Hepatocyte (in vitro differentiated cells): ENCODE measurements at regions not wholly inside any gene's neighbourhood (a gene's known extent, or its start where the extent isn't known, plus 50 kb on each side); places are given as distances from the start of the nearest gene placed in this dataset.

Experiments used
- DNase-seq: peaks from one replicate; pipeline ENCODE4 v3.0.0-alpha.2; 2016; ENCODE audit warnings: low spot score
- H2AFZ ChIP-seq: fragments of 200-600 bp; sonication (generic); 2 replicates; pipeline ENCODE4 v1.6.0; 2016; ENCODE audit warnings: antibody characterized with exemption, mild to moderate bottlenecking
- H3K27ac ChIP-seq: fragments of 200-600 bp; sonication (generic); 2 replicates; pipeline ENCODE4 v1.5.1; 2016; ENCODE audit warnings: mild to moderate bottlenecking
- H3K27me3 ChIP-seq: fragments of 200-600 bp; sonication (generic); 2 replicates; pipeline ENCODE4 v1.6.1; 2016
- H3K36me3 ChIP-seq: fragments of 200-600 bp; sonication (generic); replicated peaks from 2 replicates; pipeline ENCODE4 v1.5.1; 2016; ENCODE audit warnings: low read depth; ENCODE audit not compliant: insufficient read depth
- H3K4me1 ChIP-seq: fragments of 200-600 bp; sonication (generic); 2 replicates; pipeline ENCODE4 v1.5.1; 2016; ENCODE audit warnings: mild to moderate bottlenecking, moderate library complexity; ENCODE audit not compliant: insufficient read depth
- H3K4me2 ChIP-seq: fragments of 200-600 bp; sonication (generic); 2 replicates; pipeline ENCODE4 v1.6.0; 2016
- H3K4me3 ChIP-seq: fragments of 200-600 bp; sonication (generic); 2 replicates; pipeline ENCODE4 v1.5.1; 2016; ENCODE audit warnings: mild to moderate bottlenecking
- H3K79me2 ChIP-seq: fragments of 200-600 bp; sonication (generic); 2 replicates; pipeline ENCODE4 v1.6.0; 2017; ENCODE audit warnings: mild to moderate bottlenecking
- H3K9me2 ChIP-seq: fragments of 200-600 bp; sonication (generic); replicated peaks from 2 replicates; pipeline ENCODE4 v1.6.0; 2017; ENCODE audit warnings: mild to moderate bottlenecking; ENCODE audit not compliant: insufficient read depth
- H3K9me3 ChIP-seq: fragments of 200-600 bp; sonication (generic); 2 replicates; pipeline ENCODE4 v1.5.1; 2016; ENCODE audit warnings: low read depth, mild to moderate bottlenecking
- H4K20me1 ChIP-seq: fragments of 200-600 bp; sonication (generic); 2 replicates; pipeline ENCODE4 v1.6.0; 2016; ENCODE audit warnings: mild to moderate bottlenecking; ENCODE audit not compliant: insufficient read depth, poor library complexity, severe bottlenecking
- EZH2 ChIP-seq: fragments of 200-600 bp; sonication (generic); IDR thresholded peaks from 2 replicates; pipeline ENCODE4 v1.6.1; 2016; ENCODE audit warnings: antibody characterized with exemption, mild to moderate bottlenecking, borderline replicate concordance
- EZH2phosphoT487 ChIP-seq: fragments of 200-600 bp; sonication (generic); IDR thresholded peaks from one replicate; pipeline ENCODE4 v1.6.1; 2018; ENCODE audit warnings: antibody characterized with exemption, mild to moderate bottlenecking, low read depth, moderate library complexity; ENCODE audit not compliant: unreplicated experiment, severe bottlenecking
- WGBS: methylation state at CpG from one replicate; pipeline ENCODE4 v1.1.6; 2016; ENCODE audit warnings: low lambda C conversion rate; ENCODE audit errors: missing lambda C conversion rate; 5-methylcytosine and 5-hydroxymethylcytosine counted together
- TF ChIP-seq, protein P1 (sequence below): fragments of 200-600 bp; sonication (generic); IDR thresholded peaks from 2 replicates; pipeline ENCODE4 v1.5.1; 2016; ENCODE audit warnings: antibody characterized with exemption, mild to moderate bottlenecking; ENCODE audit not compliant: poor library complexity

DNA sequence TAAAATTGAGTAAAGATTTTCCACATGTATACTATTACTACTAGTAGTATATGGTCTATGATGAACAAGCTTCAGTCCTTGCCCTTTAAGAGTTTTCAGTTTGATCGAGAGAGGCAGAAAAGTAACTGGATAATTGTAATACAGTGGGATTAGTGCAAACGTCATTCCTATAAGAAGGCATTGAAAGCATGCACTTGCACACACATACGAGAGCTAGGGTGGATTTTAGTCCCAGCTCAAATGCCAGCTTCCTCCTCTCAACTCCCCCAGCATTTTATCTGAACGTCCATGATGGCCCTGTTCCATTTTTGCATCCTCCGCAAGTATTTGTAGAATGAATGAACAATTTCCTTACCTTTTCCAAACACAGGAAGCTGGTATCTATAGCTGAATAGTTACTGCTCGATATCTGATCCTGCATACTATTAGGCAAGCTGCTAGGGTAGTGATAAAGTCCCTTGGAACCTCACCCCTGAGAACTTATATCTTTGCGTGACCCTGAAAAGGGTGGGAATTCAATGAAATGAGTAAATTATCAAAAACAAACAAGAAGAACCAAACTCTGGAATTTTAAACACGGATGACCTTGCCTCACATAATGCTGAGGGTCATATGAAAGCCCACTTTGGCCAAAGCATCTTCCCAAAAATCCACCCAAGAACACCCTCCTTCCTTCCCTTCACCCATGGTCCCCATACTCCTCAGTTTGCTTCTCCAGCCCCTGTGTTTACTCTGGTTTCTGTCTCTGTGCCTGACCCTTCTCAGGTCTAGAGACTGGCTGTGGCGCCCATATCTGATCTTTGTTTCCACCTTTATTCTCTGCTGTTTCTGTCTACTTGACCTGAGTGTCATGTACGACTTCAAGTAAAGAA is 60.5 kb downstream of the TMEM100 start:
- 75% methylated on average over 10 of the region's 10 CpGs for WGBS
- no peak overlapping the region for H3K4me3 ChIP-seq
- DNase-seq: no peak

DNA sequence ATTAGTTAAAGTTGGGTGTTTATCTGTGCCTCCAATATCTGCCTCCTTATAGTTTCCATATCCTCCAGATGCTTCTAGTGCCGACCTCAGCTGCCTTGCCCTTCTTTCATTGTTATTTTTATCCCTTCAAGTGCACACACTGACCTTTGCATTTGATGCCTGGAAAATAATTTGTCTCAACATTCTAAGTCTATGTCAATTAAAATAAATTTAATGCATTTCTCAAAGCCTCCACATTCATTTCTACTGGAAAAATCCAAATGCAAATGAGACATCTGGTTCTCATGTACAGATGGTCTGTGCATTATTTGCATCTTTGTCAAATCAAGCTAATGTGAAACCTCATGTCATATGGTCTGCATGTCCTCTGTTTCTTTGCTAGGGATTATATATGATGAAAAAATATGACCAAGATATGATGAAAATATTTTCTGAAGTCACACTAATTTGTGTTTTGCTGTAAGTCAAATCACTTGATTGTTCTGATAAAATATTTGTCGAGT is 61.4 kb downstream of the TMEM100 start:
- Histone ChIP-seq H3K9me2 (no peaks in the 10 kb centered on the region), H3K4me1 (peaks cover 13% of the 10 kb centered on the region), H4K20me1 (no peaks in the 10 kb centered on the region), H3K4me2 (no peak overlapping the region), H3K79me2 (no peaks in the 10 kb centered on the region), H3K36me3 (no peaks in the 10 kb centered on the region), H3K9me3 (no peaks in the 10 kb centered on the region), H3K4me3 (no peak overlapping the region), H3K27ac (no peak overlapping the region), H2AFZ (no peak overlapping the region), H3K27me3 (no peaks in the 10 kb centered on the region)
- TF ChIP-seq, protein P1, sequence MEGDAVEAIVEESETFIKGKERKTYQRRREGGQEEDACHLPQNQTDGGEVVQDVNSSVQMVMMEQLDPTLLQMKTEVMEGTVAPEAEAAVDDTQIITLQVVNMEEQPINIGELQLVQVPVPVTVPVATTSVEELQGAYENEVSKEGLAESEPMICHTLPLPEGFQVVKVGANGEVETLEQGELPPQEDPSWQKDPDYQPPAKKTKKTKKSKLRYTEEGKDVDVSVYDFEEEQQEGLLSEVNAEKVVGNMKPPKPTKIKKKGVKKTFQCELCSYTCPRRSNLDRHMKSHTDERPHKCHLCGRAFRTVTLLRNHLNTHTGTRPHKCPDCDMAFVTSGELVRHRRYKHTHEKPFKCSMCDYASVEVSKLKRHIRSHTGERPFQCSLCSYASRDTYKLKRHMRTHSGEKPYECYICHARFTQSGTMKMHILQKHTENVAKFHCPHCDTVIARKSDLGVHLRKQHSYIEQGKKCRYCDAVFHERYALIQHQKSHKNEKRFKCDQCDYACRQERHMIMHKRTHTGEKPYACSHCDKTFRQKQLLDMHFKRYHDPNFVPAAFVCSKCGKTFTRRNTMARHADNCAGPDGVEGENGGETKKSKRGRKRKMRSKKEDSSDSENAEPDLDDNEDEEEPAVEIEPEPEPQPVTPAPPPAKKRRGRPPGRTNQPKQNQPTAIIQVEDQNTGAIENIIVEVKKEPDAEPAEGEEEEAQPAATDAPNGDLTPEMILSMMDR: no peak
- TF ChIP-seq EZH2phosphoT487 (no peak), EZH2 (no peak)
- DNase-seq: no peak
- WGBS: 79% methylated on average over 2 of the region's 2 CpGs

More for the DNA sequence above, 60.5 kb downstream of the TMEM100 start:
- no peaks in the 10 kb centered on the region for H3K9me2 ChIP-seq
- H3K4me2 ChIP-seq: no peak overlapping the region
- peaks cover 13% of the 10 kb centered on the region for H3K4me1 ChIP-seq
- no peaks in the 10 kb centered on the region for H3K9me3 ChIP-seq
- H3K36me3 ChIP-seq: no peaks in the 10 kb centered on the region
- H3K27ac ChIP-seq: no peak overlapping the region
- H2AFZ ChIP-seq: no peak overlapping the region
- no peaks in the 10 kb centered on the region for H4K20me1 ChIP-seq
- H3K79me2 ChIP-seq: no peaks in the 10 kb centered on the region
- no peaks in the 10 kb centered on the region for H3K27me3 ChIP-seq
- TF ChIP-seq, protein P1: no peak
- TF ChIP-seq EZH2phosphoT487 (no peak), EZH2 (no peak)

DNA sequence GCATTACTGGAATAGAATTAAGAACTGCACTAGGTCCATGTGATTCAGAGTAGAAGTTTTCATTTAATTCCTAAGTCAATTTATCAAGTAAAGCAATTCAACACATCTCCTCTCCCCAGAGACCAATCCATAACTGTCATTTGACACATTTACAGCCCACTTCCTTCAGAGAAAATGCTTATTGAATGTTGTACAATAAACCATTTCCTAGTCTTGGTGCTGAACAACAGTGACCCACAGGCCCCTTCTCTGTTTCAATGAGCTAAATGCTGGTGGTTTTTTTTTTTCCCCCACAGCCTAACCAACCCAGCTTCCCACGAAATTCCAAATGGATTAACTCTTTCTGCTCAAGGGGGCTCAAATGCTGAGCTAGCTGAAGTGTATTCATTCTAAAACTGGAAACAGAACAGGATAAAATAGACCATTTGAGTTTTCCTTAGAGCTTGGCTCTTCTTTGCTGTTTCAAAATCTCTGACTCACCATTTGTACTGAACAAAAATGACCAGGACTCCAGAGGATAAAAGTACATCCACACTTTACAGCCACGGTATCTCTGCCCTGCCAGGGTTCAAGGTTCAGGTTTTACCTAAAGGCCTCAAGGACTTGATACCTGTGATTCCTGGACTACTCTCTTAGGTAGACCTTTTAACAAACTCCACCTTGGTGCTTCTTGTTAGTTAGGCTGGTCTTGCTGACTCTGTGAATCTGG is 62.3 kb downstream of the TMEM100 start:
- H3K4me3 ChIP-seq: no peak overlapping the region
- no peak overlapping the region for H2AFZ ChIP-seq
- peak overlapping the region; percentile 46 for H3K27ac ChIP-seq
- no peaks in the 10 kb centered on the region for H3K9me3 ChIP-seq
- H3K36me3 ChIP-seq: no peaks in the 10 kb centered on the region
- H4K20me1 ChIP-seq: no peaks in the 10 kb centered on the region
- peaks cover 13% of the 10 kb centered on the region for H3K4me1 ChIP-seq
- 6% methylated on average over 2 of the region's 2 CpGs for WGBS
- H3K27me3 ChIP-seq: peaks cover 4% of the 10 kb centered on the region
- H3K4me2 ChIP-seq: no peak overlapping the region
- TF ChIP-seq, protein P1: no peak
- TF ChIP-seq EZH2phosphoT487 (no peak), EZH2 (no peak)
- H3K79me2 ChIP-seq: no peaks in the 10 kb centered on the region
- no peaks in the 10 kb centered on the region for H3K9me2 ChIP-seq
- peak; percentile 46 for DNase-seq
